ENCODE measurements at regions not wholly inside any gene's neighbourhood (a gene's known extent, or its start where the extent isn't known, plus 50 kb on each side); places are given as distances from the start of the nearest gene placed in this dataset.

DNA sequence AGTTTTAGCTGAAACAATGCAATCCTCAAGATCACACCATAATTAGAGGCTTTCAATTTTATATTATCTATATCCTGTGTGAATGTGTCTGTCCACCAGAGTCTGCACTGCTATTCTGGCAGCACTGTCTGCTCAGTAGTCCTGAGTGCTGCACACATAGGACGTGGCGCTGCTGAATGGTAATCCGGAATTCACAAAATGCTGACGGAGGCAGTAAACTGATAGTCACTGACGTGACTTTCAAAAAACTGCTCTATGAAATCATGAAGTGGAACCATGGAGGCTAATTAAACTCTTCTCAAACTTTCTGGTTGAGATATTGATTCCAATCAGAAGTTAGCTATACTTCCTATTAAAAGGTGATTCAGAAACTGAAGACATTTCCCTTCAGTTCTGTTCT lies 190.8 kb upstream of the NOX3 start:
- TF ChIP-seq, protein P1, sequence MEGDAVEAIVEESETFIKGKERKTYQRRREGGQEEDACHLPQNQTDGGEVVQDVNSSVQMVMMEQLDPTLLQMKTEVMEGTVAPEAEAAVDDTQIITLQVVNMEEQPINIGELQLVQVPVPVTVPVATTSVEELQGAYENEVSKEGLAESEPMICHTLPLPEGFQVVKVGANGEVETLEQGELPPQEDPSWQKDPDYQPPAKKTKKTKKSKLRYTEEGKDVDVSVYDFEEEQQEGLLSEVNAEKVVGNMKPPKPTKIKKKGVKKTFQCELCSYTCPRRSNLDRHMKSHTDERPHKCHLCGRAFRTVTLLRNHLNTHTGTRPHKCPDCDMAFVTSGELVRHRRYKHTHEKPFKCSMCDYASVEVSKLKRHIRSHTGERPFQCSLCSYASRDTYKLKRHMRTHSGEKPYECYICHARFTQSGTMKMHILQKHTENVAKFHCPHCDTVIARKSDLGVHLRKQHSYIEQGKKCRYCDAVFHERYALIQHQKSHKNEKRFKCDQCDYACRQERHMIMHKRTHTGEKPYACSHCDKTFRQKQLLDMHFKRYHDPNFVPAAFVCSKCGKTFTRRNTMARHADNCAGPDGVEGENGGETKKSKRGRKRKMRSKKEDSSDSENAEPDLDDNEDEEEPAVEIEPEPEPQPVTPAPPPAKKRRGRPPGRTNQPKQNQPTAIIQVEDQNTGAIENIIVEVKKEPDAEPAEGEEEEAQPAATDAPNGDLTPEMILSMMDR (IDR thresholded peaks at IDR 0.05) = no peak
- no peak for TF ChIP-seq POLR2A (IDR thresholded peaks at IDR 0.05)
